ENCODE measurements at regions not wholly inside any gene's neighbourhood (a gene's known extent, or its start where the extent isn't known, plus 50 kb on each side); places are given as distances from the start of the nearest gene placed in this dataset.

GRCh38 chr4:67092351-67092750 lies 453.0 kb downstream of the CENPC start:
- TF ChIP-seq POLR2AphosphoS5 (IDR thresholded peaks at IDR 0.05; ENCODE audit: low read depth), result no peak
- TF ChIP-seq SPI1 (IDR thresholded peaks at IDR 0.05; ENCODE audit: borderline replicate concordance, low read depth), result no peak
- no peak for TF ChIP-seq GABPA (IDR thresholded peaks at IDR 0.05; ENCODE audit: low read depth)
- no peak for TF ChIP-seq REST (IDR thresholded peaks at IDR 0.05; ENCODE audit: insufficient replicate concordance, low read depth)
- TF ChIP-seq CTCF (IDR thresholded peaks at IDR 0.05; ENCODE audit: insufficient read depth, low read length), result no peak
- Histone ChIP-seq H3K27me3 (ENCODE audit: insufficient read depth, poor library complexity, severe bottlenecking) (no peaks in the 10 kb centered on the region), H3K4me3 (replicated peaks; ENCODE audit: insufficient read depth, low read length) (no peak overlapping the region), H3K27ac (replicated peaks) (no peak overlapping the region)
- DNase-seq (ENCODE audit: low read depth in 1 of 2, low spot score in 1 of 2), result no peak

- no peaks in the 10 kb centered on the region for H3K27me3 ChIP-seq (ENCODE audit: insufficient read depth, poor library complexity, severe bottlenecking)
- H3K4me3 ChIP-seq (replicated peaks; ENCODE audit: insufficient read depth, low read length), result no peak overlapping the region
- no peak overlapping the region for H3K27ac ChIP-seq (replicated peaks)
- no peak for DNase-seq (ENCODE audit: low read depth in 1 of 2, low spot score in 1 of 2)
- TF ChIP-seq CTCF (IDR thresholded peaks at IDR 0.05; ENCODE audit: insufficient read depth, low read length) (no peak), REST (IDR thresholded peaks at IDR 0.05; ENCODE audit: insufficient replicate concordance, low read depth) (no peak), POLR2AphosphoS5 (IDR thresholded peaks at IDR 0.05; ENCODE audit: low read depth) (no peak), SPI1 (IDR thresholded peaks at IDR 0.05; ENCODE audit: borderline replicate concordance, low read depth) (no peak), GABPA (IDR thresholded peaks at IDR 0.05; ENCODE audit: low read depth) (no peak)
Measured at GRCh38 chr4:67091673-67092072, 453.6 kb downstream of the CENPC start.

- Histone ChIP-seq H3K27me3 (ENCODE audit: insufficient read depth, poor library complexity, severe bottlenecking) (no peaks in the 10 kb centered on the region), H3K27ac (replicated peaks) (no peak overlapping the region), H3K4me3 (replicated peaks; ENCODE audit: insufficient read depth, low read length) (no peak overlapping the region)
- peak; percentile 53 for TF ChIP-seq CTCF (IDR thresholded peaks at IDR 0.05; ENCODE audit: insufficient read depth, low read length)
- TF ChIP-seq GABPA (IDR thresholded peaks at IDR 0.05; ENCODE audit: low read depth), result no peak
- DNase-seq (ENCODE audit: low read depth in 1 of 2, low spot score in 1 of 2), result peak; percentile 12 to 41
Measured at GRCh38 chr4:67087897-67088296, 457.4 kb downstream of the CENPC start.

GRCh38 chr4:67084783-67085182 lies 460.5 kb downstream of the CENPC start:
- no peak overlapping the region for H3K4me3 ChIP-seq (replicated peaks; ENCODE audit: insufficient read depth, low read length)
- H3K27ac ChIP-seq (replicated peaks), result no peak overlapping the region
- DNase-seq (ENCODE audit: low read depth in 1 of 2, low spot score in 1 of 2), result no peak
- H3K27me3 ChIP-seq (ENCODE audit: insufficient read depth, poor library complexity, severe bottlenecking), result no peaks in the 10 kb centered on the region
- no peak for TF ChIP-seq GABPA (IDR thresholded peaks at IDR 0.05; ENCODE audit: low read depth)
- TF ChIP-seq SPI1 (IDR thresholded peaks at IDR 0.05; ENCODE audit: borderline replicate concordance, low read depth), result no peak
- TF ChIP-seq POLR2AphosphoS5 (IDR thresholded peaks at IDR 0.05; ENCODE audit: low read depth), result no peak

Data from HL-60 (cell line).